IMR-90 (cell line): ENCODE measurements at regions not wholly inside any gene's neighbourhood (a gene's known extent, or its start where the extent isn't known, plus 50 kb on each side); places are given as distances from the start of the nearest gene placed in this dataset.

ENCODE experiments used
- ATAC-seq: fragments of 200-7000 bp; cut with Tn5 transposase; 2 replicates; pipeline ENCODE4 v1.9.1; 2020; ENCODE audit warnings: low read depth, mild to moderate bottlenecking, moderate library complexity
- BruUV-seq: library from RNA; stranded (reverse); fragments of 400-500 nt; replicated peaks from 2 replicates; lab custom pipeline; 2021; lab: Mats Ljungman, UMichigan
- CTCF ChIA-PET: fragments of 300-600 bp; formaldehyde crosslinking; extraction: SDS; loops from one replicate; lab custom pipeline; 2021; ENCODE audit warnings: antibody characterized with exemption; lab: Yijun Ruan, JAX
- POLR2A ChIA-PET: fragments of 300-600 bp; sonication (Branson Sonifier 250); formaldehyde crosslinking; loops from one replicate; lab custom pipeline; 2022; ENCODE audit warnings: antibody characterized with exemption; ENCODE audit not compliant: unreplicated experiment; lab: Charles Lee
- DNase-seq: peaks from one replicate; pipeline ENCODE4 v3.0.0; 2013
- H2AFZ ChIP-seq: replicated peaks from 2 replicates; pipeline ENCODE3; 2013; ENCODE audit warnings: low read length, mild to moderate bottlenecking; ENCODE audit not compliant: poor library complexity
- H2AK5ac ChIP-seq: 2 replicates; pipeline ENCODE4 v1.6.1; 2013; ENCODE audit warnings: low read depth, low read length, inconsistent platforms
- H2AK9ac ChIP-seq: replicated peaks from 2 replicates; pipeline ENCODE3; 2013; ENCODE audit warnings: mild to moderate bottlenecking, low read depth, low read length, moderate library complexity; ENCODE audit not compliant: poor library complexity
- H2BK120ac ChIP-seq: 2 replicates; pipeline ENCODE4 v1.6.1; 2013; ENCODE audit warnings: low read depth, low read length, inconsistent platforms
- H2BK15ac ChIP-seq: 3 replicates; pipeline ENCODE4 v1.6.1; 2013; ENCODE audit warnings: low read depth, low read length, inconsistent platforms
- H2BK20ac ChIP-seq: 2 replicates; pipeline ENCODE4 v1.6.1; 2013; ENCODE audit warnings: low read depth, mild to moderate bottlenecking, inconsistent platforms, low read length, moderate library complexity
- H2BK5ac ChIP-seq: 2 replicates; pipeline ENCODE4 v1.6.1; 2013; ENCODE audit warnings: mild to moderate bottlenecking, low read depth, low read length, inconsistent platforms; ENCODE audit not compliant: poor library complexity, severe bottlenecking
- H3K14ac ChIP-seq: replicated peaks from 2 replicates; pipeline ENCODE4 v1.6.1; 2013; ENCODE audit warnings: low read depth, low read length, inconsistent platforms
- H3K18ac ChIP-seq: 2 replicates; pipeline ENCODE4 v1.6.1; 2013; ENCODE audit warnings: low read depth, low read length, control low read depth
- H3K23ac ChIP-seq: 2 replicates; pipeline ENCODE4 v1.6.1; 2013; ENCODE audit warnings: low read depth, low read length, inconsistent platforms
- H3K27ac ChIP-seq: 2 replicates; pipeline ENCODE4 v1.5.1; 2013; ENCODE audit warnings: mild to moderate bottlenecking, control low read depth, low read length; ENCODE audit not compliant: insufficient read depth
- H3K27me3 ChIP-seq: 2 replicates; pipeline ENCODE4 v1.6.1; 2013; ENCODE audit warnings: low read length; ENCODE audit not compliant: control insufficient read depth, insufficient read depth
- H3K36me3 ChIP-seq: 2 replicates; pipeline ENCODE4 v1.6.1; 2013; ENCODE audit warnings: low read length, mixed read lengths; ENCODE audit not compliant: control insufficient read depth, insufficient read depth
- H3K4ac ChIP-seq: 2 replicates; pipeline ENCODE4 v1.6.1; 2013; ENCODE audit warnings: low read depth, low read length, inconsistent platforms
- H3K4me1 ChIP-seq: 2 replicates; pipeline ENCODE4 v1.6.1; 2013; ENCODE audit warnings: low read length, mixed read lengths; ENCODE audit not compliant: control insufficient read depth, insufficient read depth
- H3K4me2 ChIP-seq: 2 replicates; pipeline ENCODE4 v1.6.1; 2013; ENCODE audit warnings: low read depth, mild to moderate bottlenecking, control low read depth, low read length, moderate library complexity
- H3K4me3 ChIP-seq: 2 replicates; pipeline ENCODE4 v1.5.1; 2013; ENCODE audit warnings: low read depth, mild to moderate bottlenecking, control low read depth, low read length, moderate library complexity; ENCODE audit not compliant: insufficient read depth
- H3K56ac ChIP-seq: 2 replicates; pipeline ENCODE4 v1.6.1; 2013; ENCODE audit warnings: low read length, inconsistent platforms; ENCODE audit not compliant: insufficient read depth; ENCODE audit errors: extremely low read depth
- H3K79me1 ChIP-seq, 2 experiments: 2 replicates each; pipeline ENCODE4 v1.6.1; 2013; ENCODE audit warnings: low read length in 2 of 2, inconsistent platforms in 1 of 2, low read depth in 1 of 2
- H3K9ac ChIP-seq: 2 replicates; pipeline ENCODE4 v1.6.1; 2013; ENCODE audit warnings: low read depth, low read length, control low read depth
- H3K9me1 ChIP-seq: 2 replicates; pipeline ENCODE4 v1.6.1; 2013; ENCODE audit warnings: low read length, inconsistent platforms; ENCODE audit not compliant: insufficient read depth
- H3K9me3 ChIP-seq: 2 replicates; pipeline ENCODE4 v1.6.1; 2013; ENCODE audit warnings: low read length; ENCODE audit not compliant: control insufficient read depth, insufficient read depth
- H4K20me1 ChIP-seq: 2 replicates; pipeline ENCODE4 v1.6.1; 2013; ENCODE audit warnings: low read length, inconsistent platforms; ENCODE audit not compliant: insufficient read depth
- H4K5ac ChIP-seq: 2 replicates; pipeline ENCODE4 v1.6.1; 2013; ENCODE audit warnings: mild to moderate bottlenecking, low read depth, low read length, control low read depth
- H4K8ac ChIP-seq, 2 experiments: 2 replicates each; pipeline ENCODE4 v1.6.1; 2013; ENCODE audit warnings: low read depth in 2 of 2, low read length in 2 of 2, control low read depth in 1 of 2, inconsistent platforms in 1 of 2
- H4K91ac ChIP-seq: 2 replicates; pipeline ENCODE4 v1.6.1; 2013; ENCODE audit warnings: low read depth, low read length, inconsistent platforms; ENCODE audit not compliant: insufficient read depth
- BHLHE40 ChIP-seq: fragments of 150-350 bp; IDR thresholded peaks from 2 replicates; pipeline ENCODE4 v1.6.1; 2016; ENCODE audit warnings: mild to moderate bottlenecking, low read depth, low read length
- CEBPB ChIP-seq: IDR thresholded peaks from 2 replicates; pipeline ENCODE4 v1.6.1; 2012; ENCODE audit warnings: low read depth, low read length, improper control_type of control experiment
- MAFK ChIP-seq: IDR thresholded peaks from 2 replicates; pipeline ENCODE4 v1.6.1; 2012; ENCODE audit warnings: low read depth, low read length, improper control_type of control experiment
- MXI1 ChIP-seq: IDR thresholded peaks from 2 replicates; pipeline ENCODE4 v1.6.1; 2012; ENCODE audit warnings: low read depth, mild to moderate bottlenecking, low read length, moderate library complexity, borderline replicate concordance
- RCOR1 ChIP-seq: IDR thresholded peaks from 2 replicates; pipeline ENCODE4 v1.6.1; 2012; ENCODE audit warnings: mild to moderate bottlenecking, low read length, improper control_type of control experiment; ENCODE audit not compliant: insufficient replicate concordance
- RFX5 ChIP-seq: IDR thresholded peaks from 2 replicates; pipeline ENCODE4 v1.8.0; 2012; ENCODE audit warnings: low read depth, mild to moderate bottlenecking, low read length, moderate library complexity
- SMC3 ChIP-seq: fragments of 150-350 bp; IDR thresholded peaks from 2 replicates; pipeline ENCODE4 v1.6.1; 2016; ENCODE audit warnings: low read depth, mild to moderate bottlenecking, antibody characterized with exemption, low read length, moderate library complexity
- USF2 ChIP-seq: fragments of 150-350 bp; IDR thresholded peaks from 2 replicates; pipeline ENCODE4 v1.6.1; 2017; ENCODE audit warnings: mild to moderate bottlenecking, antibody characterized with exemption, low read length, low read depth
- WGBS, 2 experiments: methylation state at CpG; one replicate each; pipeline versions ENCODE4 v1.1.5 to v1.1.7; 2013; ENCODE audit warnings: missing lambda C conversion rate in 2 of 2; ENCODE audit not compliant: insufficient read length in 1 of 2; ENCODE audit errors: extremely low coverage in 2 of 2; 5-methylcytosine and 5-hydroxymethylcytosine counted together
- dilution Hi-C: fragments of 300-500 bp; cut with HindIII; formaldehyde crosslinking; loops from one replicate; pipeline ENCODE4 v1.14.3; 2018; ENCODE audit warnings: low sequenced_read_pairs; ENCODE audit not compliant: unreplicated experiment
- in situ Hi-C: fragments of 300-500 bp; cut with MboI; formaldehyde crosslinking; loops from 3 replicates; pipeline ENCODE4 v1.14.3; 2019; ENCODE audit warnings: low sequenced_read_pairs, inconsistent platforms, mixed read lengths
- intact Hi-C: fragments of 100-400 bp; cut with micrococcal nuclease; formaldehyde crosslinking; loops from 2 replicates; pipeline ENCODE4 v1.10.0; 2022

GRCh38 chr2:10238396-10238795 is 64.3 kb upstream of the HPCAL1 start:
- Histone ChIP-seq H3K4me1 (no peaks in the 10 kb centered on the region), H4K91ac (no peak overlapping the region), H3K9me1 (peaks cover 6% of the 10 kb centered on the region; the same call in 1 of the 2 replicates), H3K4ac (no peak overlapping the region), H4K5ac (no peak overlapping the region), H2BK5ac (no peak overlapping the region), H2AFZ (no peak overlapping the region), H3K56ac (no peak overlapping the region; the same call in 1 of the 2 replicates), H3K14ac (no peak overlapping the region), H3K4me2 (no peak overlapping the region), H3K36me3 (no peaks in the 10 kb centered on the region), H2BK20ac (no peak overlapping the region), H3K27ac (no peak overlapping the region), H2AK9ac (no peak overlapping the region), H2BK120ac (no peak overlapping the region), H3K9ac (no peak overlapping the region), H4K8ac (no peak overlapping the region), H3K18ac (no peak overlapping the region), H3K23ac (no peak overlapping the region), H2BK15ac (no peak overlapping the region), H4K20me1 (no peaks in the 10 kb centered on the region), H3K4me3 (no peak overlapping the region), H3K79me1 (no peaks in the 10 kb centered on the region), H3K9me3 (no peaks in the 10 kb centered on the region), H3K27me3 (peaks cover 22% of the 10 kb centered on the region), H2AK5ac (no peak overlapping the region)
- DNase-seq (no peak), ATAC-seq (no peak)
- in situ Hi-C loops (no loop called here), dilution Hi-C loops (no loop called here), intact Hi-C loops (no loop called here)
- CTCF ChIA-PET = interaction anchor here (0.6 kb wide), 1 partner anchor 89 kb away, joined by 3 read pairs; no protein-coding TSS in a partner anchor
- TF ChIP-seq MAFK (no peak), RCOR1 (no peak), SMC3 (no peak), RFX5 (no peak), MXI1 (no peak), BHLHE40 (no peak), CEBPB (no peak), USF2 (no peak)
- BruUV-seq = no TSS peak
- WGBS, 2 experiments = 100% methylated on average over 2 of the region's 7 CpGs; no CpG with 5 or more reads in 1 of the 2 experiments
- POLR2A ChIA-PET = no interaction called here
